Stomach (tissue), 8 donors: ENCODE measurements at regions not wholly inside any gene's neighbourhood (a gene's known extent, or its start where the extent isn't known, plus 50 kb on each side); places are given as distances from the start of the nearest gene placed in this dataset.

Experiments
- DNase-seq, 2 donors: peaks; one replicate each; pipeline versions ENCODE4 v3.0.0 to v3.0.0-alpha.2; 2013 to 2019
- H3K27ac ChIP-seq, 5 donors: fragments of 200-600 bp in 4 of 5; sonication (generic) in 4 of 5; one replicate each; pipeline ENCODE4 v1.5.1; 2013 to 2019; ENCODE audit warnings: mild to moderate bottlenecking in 1 of 5, moderate library complexity in 1 of 5
- H3K27me3 ChIP-seq, 3 donors: fragments of 200-600 bp; sonication (generic); one replicate each; pipeline ENCODE4 v1.5.1; 2017 to 2019; ENCODE audit warnings: mixed run types in 1 of 3
- H3K36me3 ChIP-seq, 4 donors: fragments of 200-600 bp; sonication (generic); 1 replicate in 3 of 4; 2 replicates in 1 of 4; pipeline ENCODE4 v1.5.1; 2016 to 2019
- H3K4me1 ChIP-seq, 4 donors: fragments of 200-600 bp; sonication (generic); one replicate each; pipeline ENCODE4 v1.5.1; 2016 to 2019
- H3K4me3 ChIP-seq, 4 donors: fragments of 200-600 bp; sonication (generic) in 3 of 4; one replicate each; pipeline ENCODE4 v1.5.1; 2016 to 2019; ENCODE audit warnings: mild to moderate bottlenecking in 1 of 4
- H3K9me3 ChIP-seq, 4 donors: fragments of 200-600 bp; sonication (generic); one replicate each; pipeline ENCODE4 v1.5.1; 2016 to 2019
- CTCF ChIP-seq, 7 experiments: fragments of 450-650 bp in 4 of 7; fragments of 200-600 bp in 3 of 7; sonication (generic) in 3 of 7; IDR thresholded peaks; one replicate each; pipeline ENCODE4 v1.5.1; 2016 to 2019; ENCODE audit warnings: antibody characterized with exemption in 7 of 7, control low read depth in 2 of 7, mild to moderate bottlenecking in 1 of 7
- EP300 ChIP-seq: sonication (generic); formaldehyde crosslinking; IDR thresholded peaks from one replicate; pipeline ENCODE4 v1.6.1; 2017; ENCODE audit warnings: antibody characterized with exemption
- POLR2A ChIP-seq, 4 donors: fragments of 450-650 bp; IDR thresholded peaks; one replicate each; pipeline ENCODE4 v1.6.1; 2016; ENCODE audit warnings: antibody characterized with exemption in 4 of 4, control low read depth in 2 of 4, mild to moderate bottlenecking in 1 of 4, moderate library complexity in 1 of 4
- POLR2AphosphoS5 ChIP-seq, 3 donors: sonication (generic); formaldehyde crosslinking; IDR thresholded peaks; one replicate each; pipeline ENCODE4 v1.6.1; 2016; ENCODE audit warnings: antibody characterized with exemption in 3 of 3
- WGBS, 5 donors: extraction: QIAGEN DNeasy Blood & Tissue Kit in 3 of 5; methylation state at CpG; one replicate each; pipeline versions ENCODE4 v1.1.5 to v1.1.7; 2013 to 2018; 5-methylcytosine and 5-hydroxymethylcytosine counted together
- intact Hi-C: fragments of 100-400 bp; cut with DNase I; formaldehyde crosslinking; loops from one replicate; pipeline ENCODE4 v1.15.1; 2023; ENCODE audit warnings: low total_unique reads
- donor health status: healthy with polysubstance abuse.
- donor health status: Bipolar disorder and iron deficiency.
- donor health status: healthy.

GRCh38 chr5:2007878-2008501, 125.3 kb upstream of the IRX4 start:
- H3K27me3 ChIP-seq = peaks cover 0 to 43% (median 5%) of the 10 kb centered on the region in 3 donors
- H3K9me3 ChIP-seq = no peaks in the 10 kb centered on the region
- no peaks in the 10 kb centered on the region for H3K4me1 ChIP-seq
- peak overlapping the region in 1 of 5 donors; percentile 42 for H3K27ac ChIP-seq
- H3K4me3 ChIP-seq = peak overlapping the region in 1 of 4 donors; percentile 2
- no peaks in the 10 kb centered on the region for H3K36me3 ChIP-seq
- 35 to 50% (median 40%) methylated on average over 33 to 35 of the region's 35 CpGs for WGBS, 5 donors
- intact Hi-C loops = no loop called here
- DNase-seq = peak in 1 of 2 donors; percentile 42
- no peak for TF ChIP-seq POLR2A (IDR thresholded peaks at IDR 0.05)
- no peak for TF ChIP-seq CTCF (IDR thresholded peaks at IDR 0.05)
- TF ChIP-seq POLR2AphosphoS5 (IDR thresholded peaks at IDR 0.05) = no peak
- no peak for TF ChIP-seq EP300

- Histone ChIP-seq H3K27ac (peak overlapping the region in 1 of 5 donors; percentile 42), H3K4me1 (no peaks in the 10 kb centered on the region), H3K9me3 (no peaks in the 10 kb centered on the region), H3K36me3 (no peaks in the 10 kb centered on the region), H3K4me3 (no peak overlapping the region), H3K27me3 (peaks cover 0 to 44% (median 5%) of the 10 kb centered on the region in 3 donors)
- TF ChIP-seq POLR2AphosphoS5 (IDR thresholded peaks at IDR 0.05) = no peak
- no peak for TF ChIP-seq POLR2A (IDR thresholded peaks at IDR 0.05)
- TF ChIP-seq EP300 = no peak
- TF ChIP-seq CTCF (IDR thresholded peaks at IDR 0.05) = no peak
- 77 to 81% (median 79%) methylated on average over 21 to 24 of the region's 24 CpGs for WGBS, 5 donors
- intact Hi-C loops = no loop called here
- no peak for DNase-seq
Observed at GRCh38 chr5:2007496-2007877, 124.8 kb upstream of the IRX4 start.

- 80 to 100% (median 91%) methylated on average over 3 to 14 of the region's 14 CpGs for WGBS, 5 donors
- no peak for DNase-seq
- Histone ChIP-seq H3K36me3 (no peaks in the 10 kb centered on the region), H3K4me1 (no peaks in the 10 kb centered on the region), H3K9me3 (no peaks in the 10 kb centered on the region), H3K27ac (no peak overlapping the region), H3K27me3 (peaks cover 0 to 49% (median 10%) of the 10 kb centered on the region in 3 donors), H3K4me3 (no peak overlapping the region)
- intact Hi-C loops = no loop called here
- TF ChIP-seq CTCF (IDR thresholded peaks at IDR 0.05) (no peak), POLR2AphosphoS5 (IDR thresholded peaks at IDR 0.05) (no peak), EP300 (no peak), POLR2A (IDR thresholded peaks at IDR 0.05) (no peak)
Observed at GRCh38 chr5:2006971-2007291, 124.2 kb upstream of the IRX4 start.

GRCh38 chr5:2006193-2006970, 123.7 kb upstream of the IRX4 start:
- Histone ChIP-seq H3K27ac (no peak overlapping the region), H3K4me3 (no peak overlapping the region), H3K27me3 (peaks cover 0 to 51% (median 10%) of the 10 kb centered on the region in 3 donors), H3K4me1 (no peaks in the 10 kb centered on the region), H3K36me3 (no peaks in the 10 kb centered on the region), H3K9me3 (no peaks in the 10 kb centered on the region)
- intact Hi-C loops = no loop called here
- TF ChIP-seq CTCF (IDR thresholded peaks at IDR 0.05) (no peak), POLR2A (IDR thresholded peaks at IDR 0.05) (no peak), EP300 (no peak), POLR2AphosphoS5 (IDR thresholded peaks at IDR 0.05) (no peak)
- WGBS, 5 donors = 79 to 88% (median 82%) methylated on average over 20 to 24 of the region's 24 CpGs
- no peak for DNase-seq
